Activated CD8-positive, alpha-beta T cell treated with anti-CD3 and anti-CD28 coated beads for 36 hours (primary cell): ENCODE measurements at regions not wholly inside any gene's neighbourhood (a gene's known extent, or its start where the extent isn't known, plus 50 kb on each side); places are given as distances from the start of the nearest gene placed in this dataset.

Experiments used
- ATAC-seq: fragments of 200-7000 bp; cut with Tn5 transposase; one replicate; pipeline ENCODE4 v1.10.0; 2021; ENCODE audit warnings: mild to moderate bottlenecking, moderate library complexity
- CTCF ChIA-PET: fragments of 350-600 bp; sonication (Branson Sonifier 250); formaldehyde crosslinking; loops from one replicate; lab custom pipeline; 2021; ENCODE audit warnings: antibody characterized with exemption; lab: Charles Lee
- POLR2A ChIA-PET: fragments of 350-600 bp; sonication (Branson Sonifier 250); formaldehyde crosslinking; loops from one replicate; lab custom pipeline; 2021; ENCODE audit warnings: antibody characterized with exemption; lab: Charles Lee
- DNase-seq: peaks from one replicate; pipeline ENCODE4 v3.0.0-alpha.2; 2020
- H3K27ac Mint-ChIP-seq: one replicate; pipeline ENCODE4 v1.8.0; 2021; ENCODE audit warnings: mild to moderate bottlenecking, mixed read lengths
- H3K27me3 Mint-ChIP-seq: one replicate; pipeline ENCODE4 v1.8.0; 2021; ENCODE audit warnings: mixed read lengths
- H3K36me3 Mint-ChIP-seq: one replicate; pipeline ENCODE4 v1.8.0; 2021; ENCODE audit warnings: low read depth, mixed read lengths
- H3K4me1 Mint-ChIP-seq: one replicate; pipeline ENCODE4 v1.8.0; 2021; ENCODE audit warnings: low read depth, mixed read lengths
- H3K4me3 Mint-ChIP-seq: one replicate; pipeline ENCODE4 v1.8.0; 2021; ENCODE audit warnings: mild to moderate bottlenecking, moderate library complexity, mixed read lengths
- H3K9me3 Mint-ChIP-seq: one replicate; pipeline ENCODE4 v1.8.0; 2021; ENCODE audit warnings: mixed read lengths
- CTCF ChIP-seq: fragments of 200-600 bp; IDR thresholded peaks from one replicate; pipeline ENCODE4 v1.8.0; 2022; ENCODE audit warnings: antibody characterized with exemption, mild to moderate bottlenecking
- intact Hi-C: fragments of 100-400 bp; cut with micrococcal nuclease; formaldehyde crosslinking; loops from one replicate; pipeline ENCODE4 v1.10.0; 2022

GRCh38 chr13:22114630-22115311 lies 443.9 kb downstream of the FGF9 start:
- POLR2A ChIA-PET = interaction anchor here (0.9 kb wide), 1 partner anchor 38 kb away, joined by 3 read pairs; no protein-coding TSS in a partner anchor
- peak; percentile 80 for ATAC-seq
- H3K4me1 Mint-ChIP-seq = peaks cover 39% of the 10 kb centered on the region
- DNase-seq = peak; percentile 51
- no peak for TF ChIP-seq CTCF
- H3K36me3 Mint-ChIP-seq = peaks cover 19% of the 10 kb centered on the region
- H3K27me3 Mint-ChIP-seq = no peaks in the 10 kb centered on the region
- H3K9me3 Mint-ChIP-seq = peaks cover 5% of the 10 kb centered on the region
- H3K27ac Mint-ChIP-seq = peak overlapping the region; percentile 87
- CTCF ChIA-PET = interaction anchor here (1.6 kb wide), 1 partner anchor 164 kb away, joined by 4 read pairs; no protein-coding TSS in a partner anchor
- H3K4me3 Mint-ChIP-seq = peak overlapping the region; percentile 7
- intact Hi-C loops = no loop called here

GRCh38 chr13:22118158-22118557 lies 447.3 kb downstream of the FGF9 start:
- no peak for TF ChIP-seq CTCF
- Mint-ChIP-seq H3K4me1 (peaks cover 23% of the 10 kb centered on the region), H3K27me3 (no peaks in the 10 kb centered on the region), H3K27ac (no peak overlapping the region), H3K4me3 (no peak overlapping the region), H3K9me3 (peaks cover 4% of the 10 kb centered on the region), H3K36me3 (peaks cover 13% of the 10 kb centered on the region)
- ChIA-PET POLR2A (interaction anchor here (1.5 kb wide), 1 partner anchor 41 kb away, joined by 3 read pairs; no protein-coding TSS in a partner anchor), CTCF (no interaction called here)
- DNase-seq (no peak), ATAC-seq (no peak)
- intact Hi-C loops = no loop called here

GRCh38 chr13:22120646-22121045 lies 449.8 kb downstream of the FGF9 start:
- POLR2A ChIA-PET = no interaction called here
- Mint-ChIP-seq H3K27me3 (no peaks in the 10 kb centered on the region), H3K4me3 (no peak overlapping the region), H3K27ac (no peak overlapping the region), H3K36me3 (peaks cover 3% of the 10 kb centered on the region), H3K4me1 (peaks cover 7% of the 10 kb centered on the region), H3K9me3 (peaks cover 3% of the 10 kb centered on the region)
- ATAC-seq (no peak), DNase-seq (no peak)
- CTCF ChIA-PET = interaction anchor here (0.9 to 1.2 kb wide), 2 partner anchors 14 to 60 kb away, joined by 3 read pairs; no protein-coding TSS in a partner anchor
- no peak for TF ChIP-seq CTCF
- intact Hi-C loops = no loop called here

- Mint-ChIP-seq H3K27ac (no peak overlapping the region), H3K9me3 (peaks cover 3% of the 10 kb centered on the region), H3K36me3 (peaks cover 2% of the 10 kb centered on the region), H3K4me1 (peaks cover 12% of the 10 kb centered on the region), H3K4me3 (no peak overlapping the region), H3K27me3 (no peaks in the 10 kb centered on the region)
- intact Hi-C loops = no loop called here
- TF ChIP-seq CTCF = no peak
- CTCF ChIA-PET = interaction anchor here (0.9 to 1.2 kb wide), 2 partner anchors 14 to 61 kb away, joined by 3 read pairs; no protein-coding TSS in a partner anchor
- ATAC-seq = no peak
- DNase-seq = no peak
- POLR2A ChIA-PET = interaction anchor here (0.7 kb wide), 1 partner anchor 18 kb away, joined by 4 read pairs; no protein-coding TSS in a partner anchor
Measured at GRCh38 chr13:22121146-22121739, 450.4 kb downstream of the FGF9 start.
